Spleen (tissue), 7 donors: ENCODE measurements at regions not wholly inside any gene's neighbourhood (a gene's known extent, or its start where the extent isn't known, plus 50 kb on each side); places are given as distances from the start of the nearest gene placed in this dataset.

ENCODE experiments used
- CTCF ChIP-seq, 11 experiments: fragments of 200-600 bp in 7 of 11; fragments of 450-650 bp in 4 of 11; sonication (generic) in 4 of 11; IDR thresholded peaks in 8 of 11; conservative IDR thresholded peaks in 3 of 11; 1 replicate in 7 of 11; 2 replicates in 4 of 11; pipeline versions ENCODE4 v1.4.0 to v1.8.0; 2016 to 2021; ENCODE audit warnings: antibody characterized with exemption in 11 of 11, inconsistent platforms in 4 of 11, mild to moderate bottlenecking in 1 of 11
- POLR2A ChIP-seq, 3 donors: fragments of 450-650 bp; IDR thresholded peaks; one replicate each; pipeline ENCODE4 v1.5.1; 2017; ENCODE audit warnings: antibody characterized with exemption in 3 of 3, mild to moderate bottlenecking in 1 of 3
- POLR2AphosphoS5 ChIP-seq, 3 donors: sonication (generic); formaldehyde crosslinking; IDR thresholded peaks; one replicate each; pipeline ENCODE4 v1.5.1; 2017; ENCODE audit warnings: antibody characterized with exemption in 3 of 3
- donor health status: DM: no; HTN: no; CAD: no; lungs with moderate emphysema.
- donor health status: DM: no; HTN: no; CAD: no.
- donor health status: DM: no; HTN: no; CAD: no.

- no peak for TF ChIP-seq CTCF (IDR thresholded peaks at IDR 0.05 in 8 of 11, conservative IDR thresholded peaks at IDR 0.05 in 3 of 11)
- TF ChIP-seq POLR2AphosphoS5 (IDR thresholded peaks at IDR 0.05), result no peak
- TF ChIP-seq POLR2A (IDR thresholded peaks at IDR 0.05), result no peak
Observed at GRCh38 chrY:19207048-19207447, 433.5 kb upstream of the HSFY2 start.
